ENCODE measurements at regions not wholly inside any gene's neighbourhood (a gene's known extent, or its start where the extent isn't known, plus 50 kb on each side); places are given as distances from the start of the nearest gene placed in this dataset.
"Not testable (repeated sequence)": the region's sequence is repeated elsewhere in the genome, so short reads cannot be mapped to it uniquely, and the experiment has no call there.

GRCh38 chr14:80291101-80291500 is 79.8 kb upstream of the DIO2 start:
- no peak for DNase-seq (ENCODE audit: low read depth)

DNA sequence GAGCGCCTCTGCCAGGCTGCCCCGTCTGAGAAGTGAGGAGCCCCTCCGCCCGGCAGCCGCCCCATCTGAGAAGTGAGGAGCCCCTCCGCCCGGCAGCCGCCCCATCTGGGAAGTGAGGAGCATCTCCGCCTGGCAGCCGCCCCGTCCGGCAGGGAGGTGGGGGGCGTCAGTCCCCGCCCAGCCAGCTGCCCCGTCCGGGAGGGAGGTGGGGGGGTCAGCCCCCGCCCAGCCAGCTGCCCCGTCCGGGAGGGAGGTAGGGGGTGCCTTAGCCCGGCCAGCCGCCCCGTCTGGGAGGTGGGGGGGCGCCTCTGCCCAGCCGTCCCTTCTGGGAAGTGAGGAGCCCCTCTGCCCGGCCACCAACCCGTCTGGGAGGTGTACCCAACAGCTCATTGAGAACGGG is 75.4 kb upstream of the DIO2 start:
- DNase-seq (ENCODE audit: low read depth), result not testable (repeated sequence)

DNA sequence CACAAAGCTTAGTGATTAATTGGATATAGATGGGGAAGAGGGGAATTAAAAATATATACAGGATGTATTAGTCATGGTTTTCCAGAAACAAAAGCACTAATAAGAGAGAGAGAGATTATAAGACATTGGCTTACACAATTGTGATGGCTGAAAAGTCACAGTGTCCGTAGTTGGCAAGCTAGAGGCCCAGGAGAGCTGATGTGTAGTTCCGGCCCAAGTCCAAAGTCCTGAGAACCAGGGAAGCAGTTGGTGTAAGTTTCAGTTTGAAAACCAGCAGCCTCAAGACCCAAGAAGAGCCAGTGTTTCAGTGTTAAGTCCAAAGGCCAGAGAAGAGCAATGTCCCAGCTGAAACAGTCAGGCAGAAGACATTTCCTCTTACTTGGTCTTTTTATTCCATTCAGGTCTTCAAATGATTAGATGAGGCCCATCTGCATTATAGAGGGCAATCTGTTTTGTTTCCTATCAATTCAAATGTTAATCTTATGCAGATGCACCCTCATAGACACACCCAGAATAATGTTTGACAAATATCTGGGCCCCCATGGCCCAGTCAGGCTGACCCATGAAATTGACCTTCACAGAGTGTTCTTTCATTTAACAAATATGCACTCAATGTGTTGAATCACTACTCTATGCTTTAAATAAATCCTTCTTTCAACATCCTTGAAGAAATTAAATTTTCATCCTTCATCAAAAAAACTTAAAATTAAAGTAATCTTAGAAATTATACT is 67.2 kb upstream of the DIO2 start:
- no peak for DNase-seq (ENCODE audit: low read depth)

GRCh38 chr14:80275208-80275850 is 64.0 kb upstream of the DIO2 start:
- DNase-seq (ENCODE audit: low read depth), result no peak

- not testable (repeated sequence) for DNase-seq (ENCODE audit: low read depth)
Measured at GRCh38 chr14:80274310-80274709, 63.0 kb upstream of the DIO2 start.

DNA sequence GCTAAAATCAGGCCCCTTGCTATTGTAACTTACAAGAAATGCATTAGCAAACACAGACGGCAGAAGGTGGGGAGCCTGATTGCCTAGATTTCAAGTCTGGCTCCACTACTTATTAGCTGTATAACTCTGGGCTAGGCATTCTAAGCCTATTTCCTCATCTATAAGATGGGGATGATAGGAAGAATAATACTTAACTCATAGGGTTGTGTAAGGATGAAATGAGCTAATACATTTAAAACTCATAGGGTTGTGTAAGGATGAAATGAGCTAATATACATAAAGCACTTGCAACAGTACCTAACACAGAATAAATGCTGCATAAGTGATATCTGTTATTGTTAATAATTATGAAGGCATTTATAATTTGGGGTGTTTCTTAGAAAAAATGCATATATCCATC is 60.1 kb upstream of the DIO2 start:
- DNase-seq (ENCODE audit: low read depth), result no peak

- DNase-seq (ENCODE audit: low read depth), result no peak
Measured at GRCh38 chr14:80269353-80269925, 58.1 kb upstream of the DIO2 start.

- DNase-seq (ENCODE audit: low read depth), result no peak
Measured at GRCh38 chr14:80266930-80267329, 55.6 kb upstream of the DIO2 start.

DNA sequence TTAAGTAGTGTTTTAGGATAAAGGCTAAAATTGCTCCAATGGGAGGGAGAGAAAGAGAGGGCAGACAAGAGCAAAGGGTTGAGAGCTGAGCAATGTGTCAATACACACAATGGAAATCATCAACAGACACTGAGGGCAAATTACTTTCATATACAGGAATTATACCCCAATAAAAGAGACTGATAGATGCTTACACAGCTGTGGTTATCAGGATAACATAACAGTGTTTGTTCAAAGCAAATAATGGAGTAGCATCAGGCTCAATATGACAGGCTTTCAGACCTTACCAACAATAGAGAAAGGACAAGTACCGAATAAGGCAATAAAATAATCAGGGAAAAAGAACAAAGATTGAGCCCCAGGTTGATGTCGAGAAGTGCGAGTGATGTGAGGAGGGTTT is 53.4 kb upstream of the DIO2 start:
- DNase-seq (ENCODE audit: low read depth), result no peak

Measured in Daoy (cell line).